ENCODE measurements at regions not wholly inside any gene's neighbourhood (a gene's known extent, or its start where the extent isn't known, plus 50 kb on each side); places are given as distances from the start of the nearest gene placed in this dataset.

DNA sequence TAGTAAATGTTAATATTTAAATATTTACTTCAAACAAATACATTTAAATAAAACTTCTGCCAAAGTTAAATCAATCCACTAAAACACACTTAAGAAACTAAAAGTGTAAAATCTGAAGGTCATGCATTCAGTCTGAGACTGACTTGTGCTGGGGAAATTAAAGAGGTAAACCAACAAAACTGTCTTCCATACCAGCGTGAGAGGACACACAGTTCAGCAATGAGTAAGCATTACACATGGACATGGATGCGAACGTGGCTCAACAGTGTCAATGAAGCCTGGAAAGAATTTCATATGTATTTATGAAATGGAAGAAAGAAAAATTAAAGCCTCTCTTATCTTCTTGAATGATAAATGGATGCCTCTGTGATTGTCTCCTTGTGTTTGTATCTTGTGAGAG lies 1052.3 kb downstream of the AACS start:
- no peak for DNase-seq
- 46 to 79% (median 72%) methylated on average over 3 of the region's 3 CpGs for WGBS, 5 donors
- H3K4me3 ChIP-seq: no peak overlapping the region
- H3K27ac ChIP-seq: no peak overlapping the region
- no peaks in the 10 kb centered on the region for H3K9me3 ChIP-seq
- no peaks in the 10 kb centered on the region for H3K4me1 ChIP-seq
- H3K36me3 ChIP-seq: no peaks in the 10 kb centered on the region
- no peaks in the 10 kb centered on the region for H3K27me3 ChIP-seq
- TF ChIP-seq, protein P1, sequence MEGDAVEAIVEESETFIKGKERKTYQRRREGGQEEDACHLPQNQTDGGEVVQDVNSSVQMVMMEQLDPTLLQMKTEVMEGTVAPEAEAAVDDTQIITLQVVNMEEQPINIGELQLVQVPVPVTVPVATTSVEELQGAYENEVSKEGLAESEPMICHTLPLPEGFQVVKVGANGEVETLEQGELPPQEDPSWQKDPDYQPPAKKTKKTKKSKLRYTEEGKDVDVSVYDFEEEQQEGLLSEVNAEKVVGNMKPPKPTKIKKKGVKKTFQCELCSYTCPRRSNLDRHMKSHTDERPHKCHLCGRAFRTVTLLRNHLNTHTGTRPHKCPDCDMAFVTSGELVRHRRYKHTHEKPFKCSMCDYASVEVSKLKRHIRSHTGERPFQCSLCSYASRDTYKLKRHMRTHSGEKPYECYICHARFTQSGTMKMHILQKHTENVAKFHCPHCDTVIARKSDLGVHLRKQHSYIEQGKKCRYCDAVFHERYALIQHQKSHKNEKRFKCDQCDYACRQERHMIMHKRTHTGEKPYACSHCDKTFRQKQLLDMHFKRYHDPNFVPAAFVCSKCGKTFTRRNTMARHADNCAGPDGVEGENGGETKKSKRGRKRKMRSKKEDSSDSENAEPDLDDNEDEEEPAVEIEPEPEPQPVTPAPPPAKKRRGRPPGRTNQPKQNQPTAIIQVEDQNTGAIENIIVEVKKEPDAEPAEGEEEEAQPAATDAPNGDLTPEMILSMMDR (IDR thresholded peaks at IDR 0.05): no peak
- no peak for TF ChIP-seq EP300 (IDR thresholded peaks at IDR 0.05)
- TF ChIP-seq POLR2A (IDR thresholded peaks at IDR 0.05): no peak
- no peak for TF ChIP-seq POLR2AphosphoS5 (IDR thresholded peaks at IDR 0.05)
- intact Hi-C loops (cut with DNase I; ENCODE audit: low total_unique reads): no loop called here

DNA sequence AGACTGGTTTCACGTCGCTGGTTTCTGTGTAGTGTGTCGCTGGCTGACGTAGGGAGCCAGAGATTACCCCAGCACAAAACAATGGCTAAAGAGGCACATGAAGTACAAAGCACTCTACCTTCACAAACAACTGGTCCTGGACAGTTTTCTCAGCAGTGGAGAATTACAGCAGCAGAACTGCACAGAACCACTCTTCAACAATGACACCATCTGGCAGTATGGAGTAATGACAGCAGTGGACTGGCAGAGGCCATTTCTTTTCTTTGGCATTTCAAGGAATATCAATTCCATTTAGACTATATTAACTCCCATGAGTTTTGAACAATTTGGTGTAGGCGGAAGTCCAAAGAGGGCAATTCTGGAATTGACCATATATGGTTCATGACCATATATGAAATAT lies 1074.1 kb downstream of the AACS start:
- H3K27me3 ChIP-seq: no peaks in the 10 kb centered on the region
- no peak overlapping the region for H3K27ac ChIP-seq
- no peak overlapping the region for H3K4me3 ChIP-seq
- no peaks in the 10 kb centered on the region for H3K36me3 ChIP-seq
- H3K9me3 ChIP-seq: peaks cover 13 to 60% (median 53%) of the 10 kb centered on the region in 4 donors
- H3K4me1 ChIP-seq: no peaks in the 10 kb centered on the region
- intact Hi-C loops (cut with DNase I; ENCODE audit: low total_unique reads): no loop called here
- WGBS, 5 donors: 93 to 95% (median 94%) methylated on average over 5 of the region's 5 CpGs
- no peak for TF ChIP-seq EP300 (IDR thresholded peaks at IDR 0.05)
- TF ChIP-seq, protein P1 (IDR thresholded peaks at IDR 0.05): no peak
- no peak for TF ChIP-seq POLR2AphosphoS5 (IDR thresholded peaks at IDR 0.05)
- no peak for TF ChIP-seq POLR2A (IDR thresholded peaks at IDR 0.05)
- DNase-seq: no peak

DNA sequence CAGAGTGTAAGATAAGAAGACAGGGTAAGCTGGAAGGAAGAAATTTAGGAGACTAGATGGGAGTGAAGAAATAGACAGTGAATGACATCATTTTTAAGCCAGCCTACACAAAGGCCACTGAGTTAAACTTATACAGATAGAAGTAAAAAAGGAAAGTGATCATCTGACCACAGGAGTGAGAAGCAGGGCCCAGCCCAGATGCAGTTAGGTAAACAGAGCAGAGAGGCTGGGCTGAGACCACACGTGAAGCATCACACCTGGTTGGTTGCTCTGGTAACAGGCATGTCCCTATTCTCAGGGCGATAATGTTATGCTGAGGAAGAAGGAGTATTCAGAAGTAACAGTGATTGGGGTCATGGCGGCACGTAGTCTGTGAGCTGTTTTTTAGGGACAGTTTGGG lies 1079.4 kb downstream of the AACS start:
- Histone ChIP-seq H3K27ac (no peak overlapping the region), H3K27me3 (no peaks in the 10 kb centered on the region), H3K9me3 (peaks cover 0 to 14% (median 7%) of the 10 kb centered on the region in 4 donors), H3K4me3 (no peak overlapping the region), H3K36me3 (no peaks in the 10 kb centered on the region), H3K4me1 (no peaks in the 10 kb centered on the region)
- WGBS, 5 donors: 68 to 87% (median 83%) methylated on average over 4 of the region's 4 CpGs
- no peak for DNase-seq
- intact Hi-C loops (cut with DNase I; ENCODE audit: low total_unique reads): no loop called here
- no peak for TF ChIP-seq POLR2AphosphoS5 (IDR thresholded peaks at IDR 0.05)
- TF ChIP-seq POLR2A (IDR thresholded peaks at IDR 0.05): no peak
- TF ChIP-seq, protein P1 (IDR thresholded peaks at IDR 0.05): no peak
- TF ChIP-seq EP300 (IDR thresholded peaks at IDR 0.05): no peak

DNA sequence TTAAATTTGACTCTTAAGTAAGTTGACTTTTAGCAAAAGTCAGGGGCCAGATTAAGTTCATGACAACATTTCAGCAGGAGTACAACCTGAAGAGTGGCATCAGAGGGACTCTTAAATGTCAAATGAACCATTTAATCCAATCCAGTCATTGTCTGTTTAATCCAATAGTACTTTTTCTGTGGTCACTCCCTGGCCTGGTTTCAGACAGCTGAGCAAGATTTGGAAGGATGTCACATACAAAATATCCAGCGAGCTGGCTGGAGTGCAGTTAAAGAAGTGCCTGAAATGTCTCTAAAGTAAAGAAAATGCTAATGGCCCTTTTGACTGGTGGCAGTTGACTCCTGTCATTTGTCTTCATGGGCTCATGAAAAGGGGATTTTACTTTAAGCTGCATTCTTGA lies 1082.1 kb downstream of the AACS start:
- Histone ChIP-seq H3K4me1 (no peaks in the 10 kb centered on the region), H3K9me3 (peaks cover 0 to 6% (median 0%) of the 10 kb centered on the region in 4 donors), H3K27ac (no peak overlapping the region), H3K36me3 (no peaks in the 10 kb centered on the region), H3K27me3 (no peaks in the 10 kb centered on the region), H3K4me3 (no peak overlapping the region)
- TF ChIP-seq EP300 (IDR thresholded peaks at IDR 0.05) (no peak), POLR2A (IDR thresholded peaks at IDR 0.05) (no peak), POLR2AphosphoS5 (IDR thresholded peaks at IDR 0.05) (no peak)
- TF ChIP-seq, protein P1 (IDR thresholded peaks at IDR 0.05): no peak
- WGBS, 5 donors: 37 to 65% (median 58%) methylated on average over 1 of the region's 1 CpG
- intact Hi-C loops (cut with DNase I; ENCODE audit: low total_unique reads): no loop called here
- DNase-seq: no peak

Data from stomach (tissue), 8 donors.